Activated CD4-positive, CD25-positive, alpha-beta regulatory T cell treated with anti-CD3 and anti-CD28 coated beads, Interleukin-2, amount 50 U/mL, for 72 hours (primary cell): ENCODE measurements at regions not wholly inside any gene's neighbourhood (a gene's known extent, or its start where the extent isn't known, plus 50 kb on each side); places are given as distances from the start of the nearest gene placed in this dataset.

Source experiments
- DNase-seq: peaks from one replicate; pipeline ENCODE4 v3.0.0; 2021

DNA sequence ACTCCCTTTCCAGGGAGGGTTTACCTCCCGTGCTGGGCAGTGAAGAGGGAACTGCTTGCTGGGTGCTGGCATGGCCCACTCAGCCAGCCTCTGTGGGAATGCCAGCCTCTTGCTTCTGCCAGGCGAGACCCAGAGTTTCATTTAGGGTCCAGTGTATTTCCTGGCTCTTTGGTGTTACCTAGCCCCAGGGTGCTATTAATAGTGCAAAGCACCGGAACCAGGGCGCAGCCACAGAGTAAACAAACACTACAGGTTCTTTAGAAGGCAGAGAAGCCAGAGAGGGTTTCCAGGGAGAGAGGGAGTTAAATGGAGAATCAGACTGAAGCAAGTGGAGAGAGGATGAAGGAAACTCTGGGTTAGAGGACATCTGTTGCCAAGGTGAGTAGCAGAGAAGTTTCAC, 74.9 kb upstream of the SPATA13 start:
- DNase-seq = no peak

DNA sequence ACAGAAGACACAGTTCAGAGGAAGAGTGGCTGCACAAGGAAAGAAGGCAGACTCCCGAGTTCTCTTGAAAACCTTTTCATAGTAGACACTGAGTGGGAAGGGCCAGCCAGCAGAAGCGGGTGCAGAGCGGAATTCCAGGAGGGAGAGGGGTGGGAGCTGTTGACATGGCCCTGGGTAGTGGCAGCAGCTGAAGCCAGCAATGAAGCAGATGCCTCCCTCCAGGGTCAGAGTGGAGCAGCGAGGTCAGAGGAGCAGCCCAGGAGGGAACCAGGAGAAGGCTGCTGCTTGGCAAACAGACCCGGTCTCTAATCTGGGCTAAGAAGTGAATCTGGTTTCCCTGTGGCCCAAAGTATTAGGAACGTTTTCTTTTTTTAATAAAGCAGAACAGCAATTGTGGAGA, 73.9 kb upstream of the SPATA13 start:
- DNase-seq = no peak

DNA sequence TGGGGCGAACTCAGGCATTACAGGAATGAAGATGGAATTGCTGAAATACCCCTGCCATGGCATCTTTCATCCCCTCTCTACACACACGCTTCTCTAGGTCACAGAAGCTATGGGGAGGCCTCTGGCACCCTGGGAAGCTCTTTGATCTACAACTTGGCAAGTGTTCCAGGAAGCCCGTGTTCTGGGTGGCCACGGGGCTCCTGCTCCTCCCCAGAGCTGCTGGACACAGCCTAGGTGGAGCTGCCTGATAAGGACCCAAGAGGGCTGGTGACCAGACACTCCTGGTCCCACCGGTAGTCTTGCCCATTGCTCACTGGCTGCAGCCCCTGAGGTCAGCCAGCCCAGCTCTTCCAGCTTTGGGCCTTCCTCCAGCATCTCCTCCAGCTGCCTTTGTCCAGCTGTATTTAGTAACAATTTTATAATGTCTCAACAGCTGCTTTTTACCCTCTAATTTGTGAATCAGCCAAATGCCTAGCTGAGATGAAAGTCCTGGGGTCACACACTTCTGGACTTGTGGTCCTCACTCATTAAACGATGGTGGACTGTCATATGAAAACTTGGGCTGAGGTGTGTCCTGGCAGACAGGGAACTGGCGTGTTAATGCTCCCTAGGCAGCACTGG, 72.8 kb upstream of the SPATA13 start:
- no peak for DNase-seq

DNA sequence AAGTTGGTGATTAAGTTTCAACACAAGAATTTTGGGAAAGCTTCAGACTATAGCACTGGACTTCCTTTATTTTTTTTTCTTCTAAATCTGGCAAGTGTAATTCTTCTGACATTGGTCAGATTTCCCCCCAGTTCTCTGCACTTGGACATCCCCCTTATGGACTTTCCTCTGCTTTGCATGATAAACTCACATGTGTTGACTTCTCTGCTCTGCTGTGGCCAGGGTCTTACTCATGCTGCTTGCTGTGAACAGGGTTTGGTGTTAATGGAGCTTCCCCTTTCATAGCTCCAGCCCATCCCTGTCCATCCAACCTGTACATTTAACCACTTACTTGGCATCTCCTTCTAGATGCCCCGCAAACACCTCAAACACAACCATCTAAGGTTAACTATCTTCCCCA, 70.5 kb upstream of the SPATA13 start:
- no peak for DNase-seq

DNA sequence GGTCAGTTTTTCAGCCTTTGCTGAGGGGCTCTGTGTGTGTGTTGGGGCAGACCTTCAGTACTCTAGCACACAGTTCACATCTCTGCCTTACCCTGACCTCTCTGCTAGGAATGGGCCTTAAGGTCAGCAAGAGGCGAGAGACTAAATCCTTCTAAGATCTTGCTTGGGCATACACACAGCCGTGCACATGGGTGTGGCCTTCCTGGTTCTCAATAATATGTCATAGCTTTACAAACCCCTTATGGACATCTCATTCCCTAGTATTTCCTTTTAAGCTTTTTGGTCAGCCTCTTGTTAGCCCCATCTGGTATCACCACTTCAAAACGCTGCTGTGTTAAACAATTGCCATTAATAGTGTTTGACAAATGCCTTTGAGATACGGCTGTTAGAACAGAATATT, 69.4 kb upstream of the SPATA13 start:
- DNase-seq = no peak

DNA sequence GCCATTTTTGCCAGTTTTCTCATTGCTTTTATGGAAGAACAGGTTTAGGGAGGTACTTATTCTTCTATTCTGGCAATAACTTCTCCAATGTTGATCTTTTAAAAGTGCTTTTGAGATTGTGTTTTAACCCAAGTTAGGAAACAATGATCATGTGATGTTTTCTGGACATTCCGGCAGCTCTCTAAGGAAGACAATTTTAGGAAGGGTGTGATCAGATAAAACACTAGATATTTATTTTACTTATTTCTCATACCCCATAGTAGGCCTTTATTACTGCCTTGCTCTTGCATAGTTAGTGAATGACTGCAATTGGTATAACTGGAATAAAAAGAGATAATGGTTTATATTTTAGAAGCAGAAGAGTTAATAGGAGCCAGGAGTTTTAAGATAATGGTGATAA, 68.4 kb upstream of the SPATA13 start:
- DNase-seq = no peak

DNA sequence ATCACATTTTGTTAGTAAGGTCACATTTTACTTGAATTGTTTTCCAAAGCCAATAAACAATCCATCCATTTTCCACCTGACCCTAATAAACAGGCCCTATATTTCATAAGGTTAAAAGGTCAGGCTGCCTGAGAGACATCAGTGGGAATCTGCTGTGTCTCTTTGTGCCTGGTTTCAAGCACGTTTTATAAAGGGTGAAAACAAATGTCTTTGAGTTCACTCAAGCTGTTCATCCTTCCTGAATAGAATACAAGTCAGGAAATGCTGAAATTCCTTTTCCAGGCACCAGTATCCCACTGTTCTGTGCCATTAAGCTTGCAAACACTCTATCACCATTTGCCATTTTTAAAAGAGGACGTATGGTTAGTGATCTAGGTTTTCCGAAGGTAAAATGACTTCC, 67.5 kb upstream of the SPATA13 start:
- no peak for DNase-seq

DNA sequence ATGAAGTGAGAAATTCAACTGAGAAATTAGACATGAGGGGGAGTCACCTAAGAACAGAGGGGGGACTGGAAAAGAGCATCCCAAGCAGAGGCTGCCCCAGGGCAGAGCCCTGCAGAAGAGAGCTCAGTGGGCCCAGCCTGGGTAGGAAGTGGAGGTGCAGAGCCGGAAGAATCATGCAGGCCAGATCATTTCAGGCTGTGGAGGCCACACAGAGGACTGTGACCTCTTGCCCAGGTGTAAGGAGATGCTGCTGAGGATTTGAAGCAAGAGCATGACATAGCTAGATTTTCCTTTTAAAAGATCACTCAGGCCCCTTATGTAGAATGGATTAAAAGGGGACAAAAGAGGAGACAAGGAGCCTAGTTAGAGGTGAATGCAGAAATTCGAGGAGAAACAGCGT, 63.9 kb upstream of the SPATA13 start:
- no peak for DNase-seq

DNA sequence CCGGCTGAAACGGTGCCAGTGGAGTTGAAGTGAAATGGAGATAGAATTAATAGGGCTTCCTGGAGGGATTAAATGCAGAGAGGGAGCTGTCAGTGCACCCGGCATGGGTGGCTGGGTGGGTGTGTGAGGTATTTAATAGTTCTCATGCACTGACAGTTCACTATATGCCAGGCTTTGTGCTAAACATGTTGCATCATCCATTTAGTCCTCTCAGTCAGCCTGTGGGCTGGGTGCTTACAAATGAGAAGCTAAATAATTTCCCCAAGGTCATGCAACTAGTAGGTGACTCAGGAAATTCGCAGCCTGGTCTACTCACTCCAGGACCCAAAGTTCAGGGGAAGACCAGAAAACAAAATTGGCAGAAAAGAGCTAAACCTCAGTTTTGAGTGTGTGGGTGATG, 63.5 kb upstream of the SPATA13 start:
- no peak for DNase-seq

DNA sequence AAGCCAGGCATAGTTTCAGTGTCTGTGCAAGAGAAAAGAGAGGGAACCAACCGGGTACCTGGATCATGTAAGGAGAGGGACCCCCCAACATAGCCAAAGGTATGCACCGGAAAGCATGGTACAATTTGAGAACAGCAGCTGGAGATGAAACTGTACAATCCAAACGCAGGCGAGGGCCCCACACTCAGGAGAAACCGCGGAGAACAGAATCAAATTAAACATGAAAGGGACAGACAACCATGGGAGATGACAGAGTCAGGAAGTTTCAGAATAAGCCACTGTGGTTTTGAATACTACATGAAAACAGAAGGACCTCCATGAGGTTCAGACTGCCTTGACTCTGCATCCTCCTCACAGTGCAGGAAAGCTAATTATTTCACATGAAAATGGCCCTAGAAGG, 62.9 kb upstream of the SPATA13 start:
- no peak for DNase-seq

DNA sequence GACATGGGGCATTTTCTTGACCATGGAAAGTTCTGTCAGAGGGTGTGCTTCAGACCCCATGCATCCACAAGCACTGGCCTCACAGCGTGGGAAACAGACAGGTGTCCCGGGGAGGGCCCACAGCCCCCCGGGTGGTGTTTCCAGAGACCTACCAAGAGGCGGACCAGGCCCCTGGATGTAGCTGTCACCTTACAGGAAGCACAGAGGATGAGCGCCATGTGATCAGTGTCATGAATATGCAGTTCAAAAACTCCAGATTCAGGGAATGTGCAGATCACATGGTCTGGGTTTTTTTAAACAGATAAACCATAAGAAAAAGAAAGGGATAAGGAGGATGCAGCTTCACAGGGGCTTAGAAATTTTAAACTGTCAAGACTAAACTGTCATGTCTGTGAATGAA, 61.0 kb upstream of the SPATA13 start:
- DNase-seq = no peak

DNA sequence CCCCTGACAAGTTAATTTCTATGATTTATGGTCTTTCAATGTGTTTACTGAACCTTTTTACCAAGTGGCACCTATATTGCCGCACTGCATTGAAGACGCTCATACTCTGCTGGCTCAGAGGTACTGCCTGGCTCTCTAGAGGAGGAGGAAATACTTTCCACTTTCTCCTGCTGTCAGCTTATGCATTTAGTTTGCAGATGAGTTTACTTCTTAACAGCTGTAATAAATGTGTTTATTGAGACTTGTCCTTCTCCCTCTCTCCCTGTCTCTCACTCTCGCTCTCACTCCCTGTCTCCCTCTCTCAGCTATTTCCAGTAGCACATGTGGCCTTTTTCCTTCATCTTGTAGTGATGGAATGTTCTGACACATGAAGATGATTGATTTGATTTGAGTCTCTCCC, 60.3 kb upstream of the SPATA13 start:
- DNase-seq = no peak

DNA sequence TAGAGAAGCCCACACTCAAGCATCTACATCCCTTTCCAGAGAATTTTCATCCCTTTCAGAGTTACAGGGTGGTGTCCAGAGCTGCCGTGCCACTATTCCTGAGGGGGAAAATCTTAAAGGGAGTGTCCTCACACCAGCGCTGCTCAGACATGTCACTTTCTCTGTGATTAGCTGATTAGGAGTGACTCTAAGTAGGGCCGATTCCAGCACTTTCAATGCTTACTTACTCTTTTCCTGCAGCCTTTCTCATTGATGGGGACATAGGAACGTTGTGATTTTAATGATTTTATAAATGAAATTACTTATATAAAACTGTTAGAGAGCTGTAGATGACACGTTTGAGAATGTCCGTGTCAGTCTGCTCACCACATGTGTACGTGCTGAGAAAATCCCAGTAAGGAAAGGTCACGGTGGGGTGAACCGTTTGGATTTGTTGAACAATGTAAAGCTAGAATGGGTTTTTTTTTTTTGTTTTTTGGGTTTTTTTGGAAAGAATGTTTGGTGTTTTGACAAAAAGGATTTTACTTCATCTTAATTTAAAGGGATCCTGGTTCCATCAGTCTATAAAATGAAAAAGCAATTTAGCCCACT, 56.6 kb upstream of the SPATA13 start:
- no peak for DNase-seq

DNA sequence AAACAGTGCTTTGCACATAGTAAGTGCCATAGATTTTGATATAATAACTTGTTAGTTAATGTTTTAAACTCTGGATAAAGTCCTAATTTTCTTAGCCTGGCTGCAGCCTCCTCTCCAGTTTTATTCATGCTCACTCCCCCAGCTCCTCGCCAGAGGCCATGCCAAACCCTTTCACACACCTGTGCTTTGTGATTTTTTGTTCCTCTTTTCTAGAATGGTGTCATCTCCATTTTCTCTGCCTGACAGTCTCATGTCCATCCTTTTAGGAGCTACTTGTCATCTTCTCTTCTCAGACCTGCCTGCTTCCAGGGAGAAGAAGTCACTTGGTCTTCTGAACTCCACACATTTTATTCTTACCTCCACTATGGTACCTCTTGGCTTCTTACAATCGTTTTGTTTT, 55.8 kb upstream of the SPATA13 start:
- no peak for DNase-seq

DNA sequence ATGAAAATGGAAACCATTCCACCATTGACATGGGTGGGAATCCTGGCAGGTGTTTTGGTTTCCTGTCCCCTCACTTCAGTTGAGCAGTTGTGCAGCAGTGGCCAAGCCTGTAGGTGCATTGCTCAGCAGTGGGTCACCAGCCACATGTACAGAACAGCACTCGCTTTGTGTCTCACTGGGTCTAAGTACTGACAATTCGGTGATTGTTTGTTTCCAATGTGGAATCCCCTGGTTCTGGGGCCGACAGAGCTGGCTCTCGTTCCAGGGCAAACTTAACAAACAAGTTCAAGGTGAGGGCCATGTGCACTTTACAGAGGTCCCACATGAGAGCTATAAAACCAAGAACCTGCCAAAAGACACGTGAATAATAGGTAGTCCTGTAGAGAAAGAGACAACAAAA, 54.1 kb upstream of the SPATA13 start:
- DNase-seq = no peak

DNA sequence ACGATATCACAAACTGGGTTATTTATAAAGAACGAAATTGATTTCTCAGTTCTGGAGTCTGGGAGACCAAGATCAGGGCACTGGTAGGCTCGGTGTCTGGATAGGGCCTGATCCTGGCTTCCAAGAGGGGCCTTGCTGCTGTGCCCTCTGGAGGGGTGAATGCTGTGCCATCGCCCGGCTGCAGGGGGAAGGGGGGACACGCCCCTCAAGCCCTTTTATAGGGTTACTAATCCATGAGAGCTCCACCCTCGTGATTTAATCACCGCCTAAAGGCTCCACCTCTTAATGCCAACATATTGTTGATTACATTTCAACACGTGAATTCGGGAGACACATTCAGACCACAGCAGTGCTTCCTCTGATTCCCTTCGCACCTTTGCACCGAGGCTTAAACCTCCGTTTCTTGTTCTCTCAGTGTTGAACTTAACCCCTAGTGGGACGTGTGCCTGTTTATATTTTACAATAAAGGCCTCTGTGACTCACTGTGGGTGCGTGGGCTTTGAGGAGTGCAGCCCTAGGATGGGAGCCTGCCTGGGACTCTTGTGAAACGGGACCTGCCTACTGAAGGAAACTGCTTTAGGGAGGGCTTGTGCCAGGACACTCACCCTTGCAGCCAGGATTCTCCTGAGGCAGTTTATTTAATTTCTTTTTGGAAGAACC, 52.4 kb upstream of the SPATA13 start:
- DNase-seq = no peak

DNA sequence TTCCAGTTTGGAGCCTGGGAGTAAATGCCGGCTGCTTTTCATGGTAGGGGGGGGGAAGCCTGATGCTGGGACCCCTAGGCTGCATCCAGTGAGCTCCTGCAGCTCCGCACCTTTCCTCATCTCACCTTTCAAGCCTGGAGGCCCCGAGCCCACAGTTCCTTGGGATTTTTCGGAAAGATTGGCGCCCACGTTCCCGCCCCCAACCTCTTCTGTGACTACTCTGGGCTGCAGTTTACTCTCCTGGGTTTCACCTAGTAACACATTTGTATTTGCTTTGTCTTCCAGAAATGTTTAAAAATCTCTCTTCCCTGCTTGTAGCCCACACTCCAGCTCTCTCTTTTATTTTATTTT, 51.9 kb upstream of the SPATA13 start:
- no peak for DNase-seq

DNA sequence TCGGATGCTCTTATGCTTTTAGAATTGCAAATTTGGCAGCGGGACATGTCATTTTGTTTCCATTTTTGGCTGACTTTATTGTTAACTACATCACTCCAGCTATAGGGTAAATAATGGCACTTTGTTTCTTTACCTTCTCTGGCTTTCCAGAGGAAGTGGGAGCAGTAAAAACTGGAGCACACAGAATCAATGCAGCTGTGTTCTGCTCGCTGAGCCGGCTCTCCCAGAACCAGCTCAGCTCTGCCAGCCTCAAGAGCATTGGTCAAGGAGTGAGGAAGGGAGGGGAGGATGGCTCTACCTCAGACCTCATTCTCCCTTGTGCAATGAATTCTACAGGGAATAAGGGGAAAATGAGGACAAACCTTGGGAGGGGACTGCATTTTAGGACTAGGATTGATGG, 50.5 kb upstream of the SPATA13 start:
- no peak for DNase-seq
